Omental fat pad (tissue), 3 donors: ENCODE measurements at regions not wholly inside any gene's neighbourhood (a gene's known extent, or its start where the extent isn't known, plus 50 kb on each side); places are given as distances from the start of the nearest gene placed in this dataset.

ENCODE experiments used
- ATAC-seq: fragments of 150-250 bp; one replicate; pipeline ENCODE4 v1.9.1; 2016; ENCODE audit warnings: mild to moderate bottlenecking, moderate library complexity; ENCODE audit not compliant: low FRiP score
- DNase-seq: peaks from one replicate; pipeline ENCODE4 v3.0.0-alpha.2; 2019; ENCODE audit warnings: low spot score
- CTCF ChIP-seq, 3 donors: fragments of 450-650 bp; IDR thresholded peaks; one replicate each; pipeline ENCODE4 v1.5.1; 2016 to 2017; ENCODE audit warnings: antibody characterized with exemption in 3 of 3, mild to moderate bottlenecking in 3 of 3, moderate library complexity in 2 of 3

GRCh38 chr20:20931024-20931423 lies 175.1 kb downstream of the LINC00237 start:
- TF ChIP-seq CTCF (IDR thresholded peaks at IDR 0.05), result no peak
- ATAC-seq (no peak), DNase-seq (no peak)

GRCh38 chr20:20930500-20930899 lies 175.7 kb downstream of the LINC00237 start:
- TF ChIP-seq CTCF (IDR thresholded peaks at IDR 0.05), result no peak
- DNase-seq (no peak), ATAC-seq (no peak)

GRCh38 chr20:20929341-20929740 lies 176.8 kb downstream of the LINC00237 start:
- no peak for TF ChIP-seq CTCF (IDR thresholded peaks at IDR 0.05)
- DNase-seq (no peak), ATAC-seq (no peak)

GRCh38 chr20:20926222-20926905 lies 179.8 kb downstream of the LINC00237 start:
- TF ChIP-seq CTCF (IDR thresholded peaks at IDR 0.05), result no peak
- ATAC-seq (no peak), DNase-seq (no peak)

GRCh38 chr20:20920433-20920832 lies 185.7 kb downstream of the LINC00237 start:
- TF ChIP-seq CTCF (IDR thresholded peaks at IDR 0.05), result no peak
- no peak for DNase-seq

GRCh38 chr20:20915844-20916243 lies 190.3 kb downstream of the LINC00237 start:
- DNase-seq, result no peak
- no peak for TF ChIP-seq CTCF (IDR thresholded peaks at IDR 0.05)
- ATAC-seq, result no peak

More at GRCh38 chr20:20920433-20920832, 185.7 kb downstream of the LINC00237 start:
- no peak for ATAC-seq

- no peak for ATAC-seq
- TF ChIP-seq CTCF (IDR thresholded peaks at IDR 0.05), result no peak
- no peak for DNase-seq
Measured at GRCh38 chr20:20904501-20904831, 192.0 kb upstream of the RALGAPA2 start.
